Esophagus muscularis mucosa (tissue), 4 donors: ENCODE measurements at regions not wholly inside any gene's neighbourhood (a gene's known extent, or its start where the extent isn't known, plus 50 kb on each side); places are given as distances from the start of the nearest gene placed in this dataset.
"Not testable (repeated sequence)": the region's sequence is repeated elsewhere in the genome, so short reads cannot be mapped to it uniquely, and the experiment has no call there.

Experiments used
- DNase-seq: peaks from one replicate; pipeline ENCODE4 v3.0.0-alpha.2; 2017; ENCODE audit errors: extremely low spot score
- H3K27ac ChIP-seq, 4 donors: fragments of 200-600 bp; sonication (generic); replicated peaks in 1 of 4; 1 replicate in 3 of 4; 2 replicates in 1 of 4; pipeline ENCODE4 v1.5.1; 2016 to 2019; ENCODE audit warnings: mild to moderate bottlenecking in 1 of 4
- H3K27me3 ChIP-seq, 4 donors: fragments of 200-600 bp; sonication (generic); one replicate each; pipeline versions ENCODE4 v1.5.1 to v1.6.0; 2016 to 2019
- H3K36me3 ChIP-seq, 4 donors: fragments of 200-600 bp; sonication (generic); one replicate each; pipeline ENCODE4 v1.5.1; 2016 to 2019
- H3K4me1 ChIP-seq, 4 donors: fragments of 200-600 bp; sonication (generic); one replicate each; pipeline ENCODE4 v1.5.1; 2016 to 2019
- H3K4me3 ChIP-seq, 4 donors: fragments of 200-600 bp; sonication (generic); 1 replicate in 2 of 4; 2 replicates in 2 of 4; pipeline ENCODE4 v1.5.1; 2016 to 2019; ENCODE audit warnings: mild to moderate bottlenecking in 4 of 4, moderate library complexity in 1 of 4
- H3K9me3 ChIP-seq, 4 donors: fragments of 200-600 bp; sonication (generic); 1 replicate in 3 of 4; 2 replicates in 1 of 4; pipeline ENCODE4 v1.5.1; 2016 to 2019
- CTCF ChIP-seq, 3 experiments: fragments of 200-600 bp in 2 of 3; fragments of 450-650 bp in 1 of 3; sonication (generic) in 2 of 3; IDR thresholded peaks; one replicate each; pipeline ENCODE4 v1.5.1; 2017 to 2019; ENCODE audit warnings: antibody characterized with exemption in 3 of 3, mild to moderate bottlenecking in 2 of 3, moderate library complexity in 1 of 3
- EP300 ChIP-seq: sonication (generic); formaldehyde crosslinking; IDR thresholded peaks from one replicate; pipeline ENCODE4 v1.6.1; 2017; ENCODE audit warnings: antibody characterized with exemption
- POLR2A ChIP-seq: fragments of 450-650 bp; IDR thresholded peaks from one replicate; pipeline ENCODE4 v1.6.1; 2017; ENCODE audit warnings: antibody characterized with exemption, moderate library complexity, mild to moderate bottlenecking, low read depth
- POLR2AphosphoS5 ChIP-seq, 2 donors: sonication (generic); formaldehyde crosslinking; IDR thresholded peaks; one replicate each; pipeline ENCODE4 v1.6.1; 2017; ENCODE audit warnings: antibody characterized with exemption in 2 of 2
- WGBS: methylation state at CpG from one replicate; pipeline ENCODE4 v1.1.5; 2018; 5-methylcytosine and 5-hydroxymethylcytosine counted together
- intact Hi-C: fragments of 100-400 bp; cut with DNase I; formaldehyde crosslinking; loops from one replicate; pipeline ENCODE4 v1.15.1; 2023

- intact Hi-C loops, H3K4me3 ChIP-seq, DNase-seq, H3K9me3 ChIP-seq, H3K36me3 ChIP-seq, H3K27me3 ChIP-seq, H3K4me1 ChIP-seq, H3K27ac ChIP-seq: not testable (repeated sequence)
- 66% methylated on average over 10 of the region's 10 CpGs for WGBS
Measured at GRCh38 chrX:113988315-113988935, 595.5 kb upstream of the HTR2C start.

GRCh38 chrX:113986427-113986826 lies 597.5 kb upstream of the HTR2C start:
- intact Hi-C loops = no loop called here
- WGBS = 93% methylated on average over 1 of the region's 1 CpG
- TF ChIP-seq CTCF (IDR thresholded peaks at IDR 0.05) (no peak), POLR2A (no peak), POLR2AphosphoS5 (IDR thresholded peaks at IDR 0.05) (no peak), EP300 (no peak)
- Histone ChIP-seq H3K4me3 (no peak overlapping the region), H3K4me1 (no peaks in the 10 kb centered on the region), H3K36me3 (no peaks in the 10 kb centered on the region), H3K27ac (no peak overlapping the region), H3K27me3 (no peaks in the 10 kb centered on the region), H3K9me3 (no peaks in the 10 kb centered on the region)
- no peak for DNase-seq

DNA sequence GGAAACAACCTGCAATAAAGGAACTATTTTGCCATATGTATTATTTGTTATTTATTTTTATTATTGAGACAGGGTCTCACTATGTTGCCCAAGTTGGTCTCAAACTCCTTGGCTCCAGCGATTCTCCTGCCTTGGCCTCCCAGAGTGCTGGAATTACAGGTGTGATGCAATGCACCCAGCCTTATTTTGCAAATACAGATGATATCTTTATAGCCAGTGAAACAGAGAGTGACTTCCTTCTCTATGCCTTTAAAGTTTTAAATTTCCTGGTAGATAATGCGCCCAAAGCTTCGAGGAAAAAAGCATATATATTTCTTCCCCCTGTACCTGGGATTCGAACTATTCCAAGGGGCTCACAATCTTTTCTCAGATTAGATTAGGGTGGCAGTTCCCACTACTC lies 601.1 kb upstream of the HTR2C start:
- DNase-seq = no peak
- Histone ChIP-seq H3K4me3 (no peak overlapping the region), H3K36me3 (no peaks in the 10 kb centered on the region), H3K4me1 (no peaks in the 10 kb centered on the region), H3K27ac (no peak overlapping the region), H3K9me3 (no peaks in the 10 kb centered on the region), H3K27me3 (no peaks in the 10 kb centered on the region)
- 78% methylated on average over 4 of the region's 4 CpGs for WGBS
- intact Hi-C loops = no loop called here
- TF ChIP-seq EP300 = no peak
- no peak for TF ChIP-seq POLR2AphosphoS5 (IDR thresholded peaks at IDR 0.05)
- TF ChIP-seq POLR2A = no peak
- no peak for TF ChIP-seq CTCF (IDR thresholded peaks at IDR 0.05)

GRCh38 chrX:113980953-113981352 lies 602.9 kb upstream of the HTR2C start:
- H3K4me3 ChIP-seq = no peak overlapping the region
- H3K4me1 ChIP-seq = no peaks in the 10 kb centered on the region
- no peak overlapping the region for H3K27ac ChIP-seq
- DNase-seq = no peak
- no peaks in the 10 kb centered on the region for H3K36me3 ChIP-seq
- TF ChIP-seq POLR2AphosphoS5 (IDR thresholded peaks at IDR 0.05) = no peak
- no peak for TF ChIP-seq POLR2A
- TF ChIP-seq EP300 = no peak
- no peak for TF ChIP-seq CTCF (IDR thresholded peaks at IDR 0.05)
- no peaks in the 10 kb centered on the region for H3K9me3 ChIP-seq
- 70% methylated on average over 2 of the region's 2 CpGs for WGBS
- intact Hi-C loops = no loop called here
- H3K27me3 ChIP-seq = no peaks in the 10 kb centered on the region

DNA sequence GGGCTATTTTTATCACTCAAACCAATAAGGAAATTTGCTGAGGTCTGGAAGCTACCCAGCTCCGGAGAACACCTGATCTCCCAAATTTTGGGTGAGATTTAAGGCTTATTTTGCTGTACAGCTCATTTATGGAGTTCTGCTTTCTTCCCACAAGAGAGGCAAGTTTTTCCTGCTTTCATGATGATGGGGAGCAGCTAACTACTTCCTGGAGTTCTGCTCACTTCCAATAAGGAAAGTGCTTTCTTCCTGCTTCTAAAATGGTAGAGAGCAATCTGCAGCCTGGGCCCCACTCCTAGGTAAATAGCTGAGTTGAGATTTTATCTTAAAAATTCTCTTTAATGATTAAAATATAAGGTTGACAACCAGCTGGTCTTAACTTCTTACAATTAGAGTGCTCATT lies 606.0 kb upstream of the HTR2C start:
- H3K4me1 ChIP-seq = no peaks in the 10 kb centered on the region
- 86% methylated on average over 1 of the region's 1 CpG for WGBS

More for the DNA sequence above, 606.0 kb upstream of the HTR2C start:
- H3K4me3 ChIP-seq = no peak overlapping the region
- no peak overlapping the region for H3K27ac ChIP-seq
- no peaks in the 10 kb centered on the region for H3K36me3 ChIP-seq
- TF ChIP-seq POLR2A (no peak), EP300 (no peak), POLR2AphosphoS5 (IDR thresholded peaks at IDR 0.05) (no peak), CTCF (IDR thresholded peaks at IDR 0.05) (no peak)
- intact Hi-C loops = no loop called here
- no peak for DNase-seq
- H3K9me3 ChIP-seq = no peaks in the 10 kb centered on the region
- H3K27me3 ChIP-seq = no peaks in the 10 kb centered on the region
